ENCODE measurements at regions not wholly inside any gene's neighbourhood (a gene's known extent, or its start where the extent isn't known, plus 50 kb on each side); places are given as distances from the start of the nearest gene placed in this dataset.

DNA sequence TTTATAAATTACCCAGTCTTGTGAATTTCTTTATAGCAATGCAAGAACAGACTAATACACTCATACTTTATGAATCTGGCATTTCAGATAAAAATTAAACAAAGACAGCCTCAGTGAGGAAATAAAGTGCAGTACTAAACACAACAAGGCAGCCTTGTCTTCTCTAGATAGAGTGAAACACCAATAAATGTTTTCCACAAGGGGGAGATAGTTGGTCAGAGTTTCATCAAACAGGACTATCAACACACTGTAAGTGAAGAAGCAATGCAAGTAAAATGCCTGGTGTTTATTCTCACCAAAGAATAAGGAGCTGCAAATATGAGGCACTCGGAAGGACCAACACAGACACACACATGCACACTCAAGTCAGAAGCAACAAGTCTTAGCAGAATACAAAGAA, 62.8 kb downstream of the FAM9B start:
- no peak for DNase-seq (ENCODE audit: low read depth in 2 of 2)

- DNase-seq (ENCODE audit: low read depth in 2 of 2), result no peak
Observed at GRCh38 chrX:8969378-8969777, 64.5 kb downstream of the FAM9B start.

- DNase-seq (ENCODE audit: low read depth in 2 of 2), result no peak
Observed at GRCh38 chrX:8967461-8967860, 66.5 kb downstream of the FAM9B start.

DNA sequence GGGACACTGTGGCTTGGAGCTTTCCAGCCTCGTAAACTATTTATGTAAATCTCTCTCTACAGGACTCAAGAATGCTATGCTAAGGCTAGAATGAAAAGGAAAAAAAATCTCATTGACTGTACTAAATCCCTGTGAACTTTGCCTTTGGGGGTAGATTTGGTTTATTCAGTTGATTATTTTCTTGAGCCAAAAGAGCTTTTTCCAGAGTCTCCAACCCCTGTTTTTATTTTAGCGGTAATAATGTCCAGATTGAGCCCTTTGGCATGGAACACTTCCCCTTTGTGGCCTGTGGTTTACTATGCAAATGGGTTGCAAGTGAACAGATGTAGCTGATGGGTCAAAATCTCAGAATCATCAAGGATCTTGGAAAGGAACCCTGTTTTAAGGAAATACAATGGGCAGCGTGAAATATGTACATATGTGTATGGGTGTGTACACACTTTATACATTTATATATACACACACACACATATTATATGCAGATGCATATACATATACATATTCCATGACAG, 72.9 kb downstream of the FAM9B start:
- DNase-seq (ENCODE audit: low read depth in 2 of 2), result no peak

DNA sequence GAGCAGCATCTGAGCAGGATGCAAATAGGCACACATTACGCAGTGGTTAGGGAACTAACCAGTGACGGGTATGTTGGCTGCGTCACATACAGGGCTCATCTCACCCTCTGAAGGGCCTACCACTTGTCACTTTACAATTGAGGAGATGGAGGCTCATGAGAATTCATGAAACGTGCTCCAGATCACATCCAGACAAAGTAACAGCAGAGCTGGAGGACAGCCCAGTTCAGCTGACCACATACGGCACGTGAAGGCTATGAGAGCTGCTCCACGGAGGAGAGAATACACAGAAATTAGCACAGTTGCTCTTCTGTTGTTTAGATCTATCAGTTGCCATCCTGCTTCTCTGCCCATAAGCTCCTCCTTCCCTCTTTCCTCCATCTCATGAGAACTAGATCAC, 78.4 kb downstream of the FAM9B start:
- DNase-seq (ENCODE audit: low read depth in 2 of 2), result no peak

GRCh38 chrX:8946563-8946962, 87.4 kb downstream of the FAM9B start:
- no peak for DNase-seq (ENCODE audit: low read depth in 2 of 2)

DNA sequence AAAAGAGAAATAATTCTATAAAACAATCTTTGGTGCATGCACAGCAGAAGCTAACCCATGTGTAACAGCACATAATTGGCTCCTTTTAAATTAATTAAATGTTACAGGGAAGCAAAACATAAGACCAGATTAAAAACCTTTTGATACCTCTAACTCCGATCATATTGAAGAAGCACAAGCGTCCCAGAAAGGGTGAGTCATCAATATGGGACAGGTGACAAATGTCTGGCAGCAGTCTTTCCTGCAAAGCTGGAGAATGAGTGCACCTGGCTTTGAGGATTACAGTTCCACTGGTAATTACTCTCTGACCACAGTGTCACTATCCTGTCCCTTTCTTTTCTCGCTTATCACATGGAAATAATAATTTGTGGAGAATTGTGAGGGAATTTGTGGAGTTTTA, 94.6 kb downstream of the FAM9B start:
- DNase-seq (ENCODE audit: low read depth in 2 of 2), result no peak

DNA sequence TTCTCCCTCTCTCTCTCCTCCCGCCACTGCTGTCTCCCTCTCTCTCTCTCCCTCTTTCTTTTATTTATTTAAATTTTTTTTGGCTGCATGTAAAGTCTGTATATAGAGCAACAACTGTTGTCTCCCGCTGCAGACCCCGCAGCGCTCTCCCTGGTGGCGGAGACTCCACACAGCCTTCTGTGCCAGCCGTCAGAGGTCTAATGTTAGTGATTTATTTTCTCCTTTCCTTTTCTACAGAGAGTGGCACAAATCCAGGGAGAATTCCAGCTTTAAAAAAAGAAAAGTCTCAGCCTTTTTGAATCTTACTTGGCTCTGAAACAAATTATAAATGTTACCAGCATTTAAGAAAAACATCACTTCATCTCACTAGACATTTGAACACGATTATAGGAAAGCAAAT, 106.2 kb downstream of the FAM9B start:
- DNase-seq (ENCODE audit: low read depth in 2 of 2), result no peak

DNA sequence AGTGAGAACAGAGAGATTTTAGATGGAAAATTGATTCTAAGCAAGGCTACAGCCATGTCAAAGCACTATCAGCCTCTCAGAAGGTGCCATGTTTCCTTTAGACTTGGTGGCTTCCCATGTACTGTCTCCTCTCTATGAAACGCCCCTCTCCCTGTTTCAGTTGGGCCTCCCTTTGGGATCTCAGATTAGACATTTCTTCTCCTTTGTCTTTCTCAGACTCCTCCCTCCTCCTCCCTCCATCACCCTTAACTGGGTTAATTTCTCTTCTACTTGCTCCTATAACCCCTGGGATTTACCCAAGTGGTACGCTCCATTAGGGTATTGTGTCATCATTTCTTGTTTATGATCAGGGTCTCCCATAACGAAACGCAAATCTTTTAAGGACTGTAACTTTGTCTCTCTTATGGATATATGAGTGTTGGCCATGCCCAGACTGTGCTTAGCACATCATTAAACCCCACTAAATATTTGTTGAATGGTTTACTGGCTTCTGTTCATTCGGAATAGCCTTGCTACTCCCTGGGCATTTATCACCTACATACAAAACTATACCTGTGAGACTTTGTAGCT, 106.8 kb downstream of the FAM9B start:
- no peak for DNase-seq (ENCODE audit: low read depth in 2 of 2)

DNA sequence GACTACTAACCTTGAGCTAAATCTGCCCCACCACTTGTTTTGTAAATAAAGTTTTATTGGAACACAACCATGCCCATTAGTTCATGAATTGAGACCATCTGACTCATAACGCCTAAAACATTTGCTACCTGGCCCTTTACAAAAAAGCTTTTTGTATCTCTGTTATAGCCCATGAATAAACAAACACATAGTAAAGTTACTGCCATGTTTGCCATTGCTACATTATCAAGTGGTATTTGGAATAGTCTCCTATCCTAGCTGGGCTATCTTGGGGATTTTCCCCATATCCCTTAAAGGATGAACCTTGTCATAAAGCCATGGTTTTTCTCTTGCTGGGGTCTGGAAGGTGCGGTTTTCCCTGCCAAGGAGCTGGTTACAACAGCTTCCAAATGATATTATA, 112.3 kb downstream of the FAM9B start:
- DNase-seq (ENCODE audit: low read depth in 2 of 2), result no peak

GRCh38 chrX:8919801-8920200, 114.1 kb downstream of the FAM9B start:
- no peak for DNase-seq (ENCODE audit: low read depth in 2 of 2)

DNA sequence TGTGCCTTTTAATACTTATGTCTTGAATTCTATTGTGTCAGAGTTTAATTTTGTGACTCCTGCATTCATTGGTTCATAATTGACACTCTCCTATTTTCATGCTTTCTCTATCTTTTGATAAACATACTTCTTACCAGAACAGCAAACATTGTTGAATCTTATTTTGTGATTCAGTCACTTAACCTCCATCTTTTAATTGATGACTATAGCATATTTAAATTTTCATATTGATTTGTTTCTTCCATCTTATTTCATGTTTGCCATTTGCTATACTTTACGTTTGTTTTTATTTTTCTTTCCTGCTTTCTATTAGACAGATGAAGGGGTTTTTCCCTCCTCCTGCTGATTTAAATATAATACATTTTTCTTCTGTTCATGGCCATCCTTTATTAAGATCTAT, 115.5 kb upstream of the FAM9A start:
- no peak for DNase-seq (ENCODE audit: low read depth in 2 of 2)

GRCh38 chrX:8914681-8915080, 113.5 kb upstream of the FAM9A start:
- DNase-seq (ENCODE audit: low read depth in 2 of 2), result no peak

- DNase-seq (ENCODE audit: low read depth in 2 of 2), result no peak
Observed at GRCh38 chrX:8913655-8914409, 112.6 kb upstream of the FAM9A start.

DNA sequence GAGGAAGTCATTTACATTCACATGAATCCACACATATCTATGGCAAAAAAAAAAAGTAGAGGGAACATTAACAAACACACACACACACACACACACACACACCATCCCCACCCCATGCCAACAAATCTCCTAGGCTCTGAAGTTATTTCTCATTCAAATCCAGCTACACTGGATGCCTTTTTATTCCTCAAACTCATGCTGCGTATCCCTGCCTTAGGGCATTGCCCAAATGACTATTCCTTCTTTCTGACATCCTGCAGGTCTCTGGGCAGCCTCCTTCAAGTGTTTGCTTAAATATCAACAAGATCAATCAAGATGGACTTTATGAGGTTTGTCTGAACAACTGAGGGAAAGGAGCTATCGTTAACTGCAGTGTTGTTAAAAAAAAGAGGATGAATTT, 106.5 kb upstream of the FAM9A start:
- DNase-seq (ENCODE audit: low read depth in 2 of 2), result no peak

- DNase-seq (ENCODE audit: low read depth in 2 of 2), result no peak
Observed at GRCh38 chrX:8906299-8906938, 105.2 kb upstream of the FAM9A start.

- DNase-seq (ENCODE audit: low read depth in 2 of 2), result no peak
Observed at GRCh38 chrX:8897259-8897658, 96.1 kb upstream of the FAM9A start.

- DNase-seq (ENCODE audit: low read depth in 2 of 2), result no peak
Observed at GRCh38 chrX:8890794-8891193, 89.6 kb upstream of the FAM9A start.

DNA sequence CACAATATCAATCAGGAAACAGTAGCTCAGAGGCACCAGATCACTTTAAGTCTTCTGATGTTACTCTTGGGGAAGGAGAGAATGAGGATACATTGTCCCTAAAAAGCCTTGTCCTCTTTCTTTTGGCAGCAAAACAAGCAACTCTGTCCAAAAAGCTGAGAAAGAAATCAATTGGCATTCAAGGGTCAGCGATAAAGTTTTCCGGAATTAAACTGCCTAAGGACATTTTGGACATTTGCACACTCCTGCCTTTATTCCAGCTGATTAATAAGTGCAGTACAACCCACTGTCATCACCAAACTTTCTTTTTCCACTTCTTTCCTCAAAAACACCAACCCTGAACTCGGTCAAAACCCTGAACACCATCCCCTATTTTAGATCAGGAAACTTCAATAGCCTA, 85.8 kb upstream of the FAM9A start:
- no peak for DNase-seq (ENCODE audit: low read depth in 2 of 2)

GRCh38 chrX:8879750-8880149, 78.6 kb upstream of the FAM9A start:
- DNase-seq (ENCODE audit: low read depth in 2 of 2), result peak in 1 of 2 donors; percentile 1

DNA sequence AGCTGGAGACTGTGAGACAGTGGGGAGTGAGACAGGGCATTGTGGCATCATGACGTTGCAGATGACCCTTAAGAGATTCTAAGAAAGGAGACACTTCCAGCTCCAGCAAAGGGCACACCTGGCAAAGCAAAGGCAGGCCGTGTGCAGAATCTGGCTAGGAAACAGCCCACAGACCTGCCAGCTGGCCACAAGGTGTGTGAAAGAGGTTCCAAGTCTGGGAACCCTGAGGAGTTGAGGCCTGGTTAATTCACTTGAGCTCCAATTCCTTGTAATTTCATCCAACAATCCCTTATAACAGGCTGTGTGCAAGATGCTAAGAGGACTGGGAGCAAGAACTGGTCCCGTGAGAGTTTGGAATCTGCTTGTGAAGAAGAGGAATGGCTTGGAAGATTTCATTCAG, 72.8 kb upstream of the FAM9A start:
- no peak for DNase-seq (ENCODE audit: low read depth in 2 of 2)

- DNase-seq (ENCODE audit: low read depth in 2 of 2), result no peak
Observed at GRCh38 chrX:8873102-8873501, 71.9 kb upstream of the FAM9A start.

DNA sequence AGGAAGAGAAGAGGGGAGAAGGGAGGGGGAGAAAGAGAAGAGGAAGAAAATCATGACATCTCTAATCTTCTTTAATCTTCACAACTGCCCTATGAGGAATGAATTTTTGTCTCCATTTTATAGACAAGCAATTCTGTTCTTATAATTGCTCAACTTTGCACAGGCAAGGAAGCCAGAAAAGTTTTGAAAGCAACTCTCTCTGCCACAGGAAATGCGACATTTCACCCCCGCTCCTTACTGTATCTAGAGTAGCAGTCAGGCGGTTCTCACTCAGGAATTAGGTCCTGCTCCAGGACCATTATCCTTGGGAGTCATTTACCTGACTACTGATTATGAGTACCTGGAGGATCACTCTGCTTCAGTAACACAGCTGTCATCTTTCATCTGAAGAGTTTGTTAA, 69.2 kb upstream of the FAM9A start:
- no peak for DNase-seq (ENCODE audit: low read depth in 2 of 2)
